ENCODE measurements at regions not wholly inside any gene's neighbourhood (a gene's known extent, or its start where the extent isn't known, plus 50 kb on each side); places are given as distances from the start of the nearest gene placed in this dataset.
"Not testable (repeated sequence)": the region's sequence is repeated elsewhere in the genome, so short reads cannot be mapped to it uniquely, and the experiment has no call there.

DNA sequence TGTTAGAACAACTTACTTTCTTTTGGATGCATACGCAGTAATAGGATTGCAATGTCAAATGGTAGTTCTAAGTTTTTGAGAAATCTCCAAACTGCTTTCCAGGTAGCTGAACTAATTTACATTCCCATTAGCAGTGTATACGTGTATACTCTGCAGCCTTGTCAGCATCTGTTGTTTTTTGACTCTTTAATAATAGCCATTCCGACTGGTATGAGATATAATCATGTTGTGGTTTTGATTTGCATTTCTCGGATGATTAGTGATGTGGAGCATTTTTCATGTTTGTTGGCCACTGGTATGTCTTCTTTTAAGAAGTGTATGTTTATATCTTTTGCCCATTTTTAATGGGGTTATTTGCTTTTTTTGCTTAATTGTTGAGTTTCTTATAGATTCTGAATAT is 76.9 kb upstream of the HNRNPA1L2 start:
- DNase-seq: not testable (repeated sequence)

DNA sequence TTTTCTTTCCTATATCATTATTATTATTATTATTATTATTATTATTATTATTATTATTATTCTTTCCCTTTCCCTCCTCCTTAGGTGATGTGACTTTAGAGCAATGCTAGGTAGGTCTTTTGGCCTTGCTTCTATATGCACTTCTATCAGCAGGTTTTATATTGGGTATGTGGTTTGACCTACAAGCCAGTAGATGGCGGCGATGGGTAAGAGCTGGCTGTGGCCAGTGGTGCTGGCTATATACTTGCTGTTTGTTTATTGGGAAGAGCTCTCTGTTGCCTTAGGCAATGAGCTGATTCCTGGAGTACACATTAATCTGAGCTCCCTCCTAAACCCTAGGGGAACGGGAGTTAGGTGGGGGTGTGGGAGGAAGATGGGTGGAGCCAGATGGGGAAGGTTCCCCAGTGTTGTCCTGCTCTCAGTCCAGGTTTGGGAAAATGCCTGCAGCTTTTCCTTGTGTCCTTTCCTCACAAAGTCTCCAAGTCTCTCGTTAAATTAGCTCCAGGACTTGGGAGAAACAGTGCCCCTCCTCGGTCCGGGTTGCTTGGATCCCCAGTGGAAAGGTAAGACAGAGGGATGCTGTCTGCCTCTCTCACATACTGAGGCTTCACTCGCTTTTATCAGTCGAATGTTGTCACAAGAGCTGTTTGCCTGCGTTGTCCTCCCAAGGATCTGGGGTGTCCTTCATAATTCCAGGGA is 72.2 kb upstream of the HNRNPA1L2 start:
- DNase-seq: peak in 1 of 5 experiments; percentile 30

DNA sequence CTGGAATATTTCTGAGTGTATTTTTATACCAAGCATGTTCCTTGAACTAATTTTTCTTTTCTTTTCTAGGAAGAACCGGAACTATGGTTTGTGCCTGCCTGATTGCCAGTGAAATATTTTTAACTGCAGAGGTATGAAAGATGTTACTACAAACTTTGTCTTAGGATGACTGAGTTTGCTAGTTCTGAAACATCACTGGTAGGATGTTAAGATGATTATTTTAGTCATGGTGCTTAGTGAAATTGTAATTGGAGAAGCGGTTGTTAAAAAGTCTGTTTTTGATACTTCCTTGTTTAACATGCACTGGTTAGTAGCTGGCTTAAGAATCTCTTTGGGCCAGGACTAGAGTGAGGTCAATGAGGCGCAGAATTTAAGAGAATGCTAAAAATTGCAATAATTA is 71.1 kb upstream of the HNRNPA1L2 start:
- DNase-seq: not testable (repeated sequence)

DNA sequence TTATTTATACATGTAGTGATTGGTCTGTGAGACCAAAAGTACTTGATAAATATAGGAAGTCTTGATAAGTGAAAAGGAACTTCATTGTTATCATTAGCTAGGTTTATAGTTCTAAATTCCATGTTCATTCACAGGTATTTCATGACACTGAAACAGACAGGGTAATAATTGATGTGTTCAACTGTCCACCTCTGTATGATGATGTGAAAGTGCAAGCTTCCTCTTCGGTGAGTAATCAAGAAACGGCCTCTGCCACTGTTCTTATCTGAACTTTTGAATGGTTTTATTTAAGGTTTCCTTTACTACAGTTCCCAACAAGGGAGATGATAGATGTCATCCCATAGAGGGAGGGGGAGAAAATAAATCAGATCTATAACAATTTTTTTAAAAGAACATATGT is 59.3 kb upstream of the HNRNPA1L2 start:
- not testable (repeated sequence) for DNase-seq

Measured in T-helper 2 cell (primary cell).